Activated CD8-positive, alpha-beta T cell treated with anti-CD3 and anti-CD28 coated beads for 36 hours (primary cell): ENCODE measurements at regions not wholly inside any gene's neighbourhood (a gene's known extent, or its start where the extent isn't known, plus 50 kb on each side); places are given as distances from the start of the nearest gene placed in this dataset.

ENCODE experiments used
- ATAC-seq: fragments of 200-7000 bp; cut with Tn5 transposase; one replicate; pipeline ENCODE4 v1.10.0; 2021; ENCODE audit warnings: mild to moderate bottlenecking, moderate library complexity
- CTCF ChIA-PET: fragments of 350-600 bp; sonication (Branson Sonifier 250); formaldehyde crosslinking; loops from one replicate; lab custom pipeline; 2021; ENCODE audit warnings: antibody characterized with exemption; lab: Charles Lee
- POLR2A ChIA-PET: fragments of 350-600 bp; sonication (Branson Sonifier 250); formaldehyde crosslinking; loops from one replicate; lab custom pipeline; 2021; ENCODE audit warnings: antibody characterized with exemption; lab: Charles Lee
- DNase-seq: peaks from one replicate; pipeline ENCODE4 v3.0.0-alpha.2; 2020
- H3K27ac Mint-ChIP-seq: one replicate; pipeline ENCODE4 v1.8.0; 2021; ENCODE audit warnings: mild to moderate bottlenecking, mixed read lengths
- H3K27me3 Mint-ChIP-seq: one replicate; pipeline ENCODE4 v1.8.0; 2021; ENCODE audit warnings: mixed read lengths
- H3K36me3 Mint-ChIP-seq: one replicate; pipeline ENCODE4 v1.8.0; 2021; ENCODE audit warnings: low read depth, mixed read lengths
- H3K4me1 Mint-ChIP-seq: one replicate; pipeline ENCODE4 v1.8.0; 2021; ENCODE audit warnings: low read depth, mixed read lengths
- H3K4me3 Mint-ChIP-seq: one replicate; pipeline ENCODE4 v1.8.0; 2021; ENCODE audit warnings: mild to moderate bottlenecking, moderate library complexity, mixed read lengths
- H3K9me3 Mint-ChIP-seq: one replicate; pipeline ENCODE4 v1.8.0; 2021; ENCODE audit warnings: mixed read lengths
- CTCF ChIP-seq: fragments of 200-600 bp; IDR thresholded peaks from one replicate; pipeline ENCODE4 v1.8.0; 2022; ENCODE audit warnings: antibody characterized with exemption, mild to moderate bottlenecking
- intact Hi-C: fragments of 100-400 bp; cut with micrococcal nuclease; formaldehyde crosslinking; loops from one replicate; pipeline ENCODE4 v1.10.0; 2022

DNA sequence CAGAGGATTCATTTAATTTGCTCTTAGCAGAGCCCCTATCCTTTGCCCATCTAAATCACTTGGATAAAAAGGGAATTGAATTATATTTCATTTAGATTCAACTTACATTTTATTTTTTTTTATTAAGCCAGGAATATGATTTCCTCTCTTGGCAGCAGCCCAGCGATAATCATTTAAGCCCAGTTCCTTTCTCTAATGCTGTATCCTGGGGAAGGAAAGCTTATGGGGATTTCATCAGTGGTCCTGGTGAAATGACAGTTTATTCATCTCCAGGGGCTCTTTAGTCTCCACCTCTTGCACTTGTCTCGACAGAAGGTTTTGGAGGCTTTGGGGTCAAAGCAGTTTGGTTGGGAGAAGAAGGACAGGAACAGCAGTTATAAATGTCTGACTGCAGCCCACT, 50.4 kb upstream of the LRRC8D start:
- Mint-ChIP-seq H3K9me3 (no peaks in the 10 kb centered on the region), H3K36me3 (peaks cover 2% of the 10 kb centered on the region), H3K27ac (no peak overlapping the region), H3K27me3 (no peaks in the 10 kb centered on the region), H3K4me1 (peaks cover 6% of the 10 kb centered on the region), H3K4me3 (no peak overlapping the region)
- CTCF ChIA-PET: interaction anchor here (1.3 to 2.8 kb wide), 2 partner anchors 7 to 201 kb away, joined by 3 to 13 read pairs; no protein-coding TSS in a partner anchor
- POLR2A ChIA-PET: interaction anchor here (0.7 kb wide), 1 partner anchor 28 kb away, joined by 3 read pairs; no protein-coding TSS in a partner anchor
- DNase-seq (no peak), ATAC-seq (no peak)
- TF ChIP-seq CTCF: no peak
- intact Hi-C loops: loop anchor here (5.0 kb wide), 1 partner anchor 288 kb away; no protein-coding TSS in a partner anchor
